ENCODE measurements at regions not wholly inside any gene's neighbourhood (a gene's known extent, or its start where the extent isn't known, plus 50 kb on each side); places are given as distances from the start of the nearest gene placed in this dataset.

DNA sequence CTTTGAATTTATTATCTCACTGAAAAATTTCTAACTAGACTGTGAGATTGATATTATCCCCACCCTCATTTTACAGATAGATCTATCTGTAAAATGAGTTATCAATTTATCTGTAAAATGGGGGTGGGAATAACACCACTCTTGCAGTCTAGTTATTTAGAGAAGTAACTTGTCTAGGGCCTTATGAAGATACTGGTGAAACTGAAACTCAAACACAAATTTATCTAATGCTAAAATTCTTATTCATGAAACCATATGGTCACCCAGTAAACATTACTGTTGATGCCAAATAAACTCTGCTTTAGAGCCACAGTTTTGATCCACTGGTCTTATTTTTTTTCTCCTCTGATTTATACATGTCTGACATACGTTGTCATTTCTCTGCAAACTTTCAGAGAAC, 52.1 kb upstream of the SMIM36 start:
- TF ChIP-seq CTCF (conservative IDR thresholded peaks at IDR 0.05): no peak
- Mint-ChIP-seq H3K27ac (ENCODE audit: unreplicated experiment) (no peak overlapping the region), H3K9me3 (peaks cover 3% of the 10 kb centered on the region)

DNA sequence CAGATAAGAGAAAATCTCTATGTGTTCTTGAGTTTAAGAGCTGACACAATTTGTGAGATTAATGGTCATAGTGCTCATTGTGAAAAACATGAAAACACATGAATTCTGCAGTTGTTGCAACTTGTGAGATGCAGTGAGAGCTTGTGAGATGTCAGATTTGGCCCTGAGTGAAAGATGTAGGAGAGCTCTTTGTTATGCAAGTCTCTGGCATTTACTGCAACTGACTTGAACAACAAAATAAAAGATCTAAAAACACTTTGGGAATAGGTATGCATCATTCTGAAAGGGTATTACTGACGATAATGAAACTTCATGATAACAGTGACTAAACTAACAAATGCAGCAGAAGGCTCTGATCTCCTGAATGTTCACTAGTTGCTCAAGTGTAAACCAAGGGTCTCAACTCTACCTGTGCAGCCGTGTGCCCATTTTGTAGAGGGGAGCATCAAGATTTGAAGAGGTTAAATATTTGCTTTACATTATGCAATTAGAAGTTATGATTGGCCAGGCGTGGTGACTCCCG, 50.8 kb upstream of the SMIM36 start:
- Mint-ChIP-seq H3K9me3 (peaks cover 5% of the 10 kb centered on the region), H3K27ac (ENCODE audit: unreplicated experiment) (no peak overlapping the region), H3K27me3 (ENCODE audit: low read depth) (peaks cover 5% of the 10 kb centered on the region), H3K36me3 (ENCODE audit: low read depth) (no peaks in the 10 kb centered on the region), H3K4me3 (no peak overlapping the region), H3K4me1 (no peaks in the 10 kb centered on the region)
- DNase-seq (ENCODE audit: low read depth, low spot score): no peak
- TF ChIP-seq CTCF (conservative IDR thresholded peaks at IDR 0.05): no peak

More for the DNA sequence above, 52.1 kb upstream of the SMIM36 start:
- Mint-ChIP-seq H3K27me3 (ENCODE audit: low read depth) (peaks cover 2% of the 10 kb centered on the region), H3K4me1 (no peaks in the 10 kb centered on the region), H3K36me3 (ENCODE audit: low read depth) (no peaks in the 10 kb centered on the region), H3K4me3 (no peak overlapping the region)
- DNase-seq (ENCODE audit: low read depth, low spot score): no peak

GRCh38 chr17:55561316-55561972, 50.2 kb upstream of the SMIM36 start:
- H3K27ac Mint-ChIP-seq (ENCODE audit: unreplicated experiment): no peak overlapping the region
- H3K27me3 Mint-ChIP-seq (ENCODE audit: low read depth): peaks cover 2% of the 10 kb centered on the region
- no peaks in the 10 kb centered on the region for H3K4me1 Mint-ChIP-seq
- DNase-seq (ENCODE audit: low read depth, low spot score): no peak
- H3K9me3 Mint-ChIP-seq: peaks cover 5% of the 10 kb centered on the region
- H3K36me3 Mint-ChIP-seq (ENCODE audit: low read depth): no peaks in the 10 kb centered on the region
- TF ChIP-seq CTCF (conservative IDR thresholded peaks at IDR 0.05): no peak
- no peak overlapping the region for H3K4me3 Mint-ChIP-seq

Data from neural crest cell (in vitro differentiated cells).